ENCODE measurements at regions not wholly inside any gene's neighbourhood (a gene's known extent, or its start where the extent isn't known, plus 50 kb on each side); places are given as distances from the start of the nearest gene placed in this dataset.

DNA sequence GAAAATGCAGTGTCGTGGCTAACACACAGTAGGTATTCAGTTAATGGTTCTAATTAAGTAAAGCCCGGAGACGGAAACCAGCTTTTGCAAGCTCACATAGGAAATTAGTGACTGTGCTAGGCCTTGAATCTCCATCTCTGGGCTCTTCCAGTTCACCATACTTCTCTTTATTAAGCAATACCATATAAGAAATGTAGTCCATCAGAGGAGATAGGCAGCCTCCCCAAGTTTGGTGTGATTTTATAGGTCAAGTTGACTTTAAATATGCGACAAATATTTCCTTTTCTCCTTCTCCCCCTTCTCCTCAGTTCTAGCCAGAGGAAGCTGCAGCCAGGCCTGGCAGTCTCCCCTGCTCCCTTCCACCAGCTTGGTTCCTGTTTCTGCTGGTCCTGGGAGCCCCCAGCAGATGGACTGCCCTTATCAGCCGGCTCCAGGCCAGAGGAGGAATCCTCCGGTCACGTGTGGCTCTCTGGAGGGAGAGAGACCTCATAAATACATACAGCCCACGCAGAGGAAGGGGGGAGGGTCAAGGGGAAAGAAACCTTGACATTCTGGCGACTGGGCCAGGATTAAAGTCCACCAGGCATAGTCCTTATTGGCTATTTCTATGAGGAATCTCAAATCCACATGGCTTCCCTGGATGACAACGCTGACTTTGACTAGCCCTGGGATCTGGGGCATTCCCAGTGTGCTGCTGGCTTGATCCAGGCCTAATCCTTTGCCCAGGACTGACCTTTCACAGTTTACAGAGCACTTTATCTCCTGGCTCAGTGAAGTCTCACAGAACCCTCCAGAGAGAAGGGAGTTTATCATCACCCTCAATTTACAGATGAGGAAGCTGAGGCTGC lies 115.1 kb upstream of the JUN start (continued):
- TF ChIP-seq, protein P1, sequence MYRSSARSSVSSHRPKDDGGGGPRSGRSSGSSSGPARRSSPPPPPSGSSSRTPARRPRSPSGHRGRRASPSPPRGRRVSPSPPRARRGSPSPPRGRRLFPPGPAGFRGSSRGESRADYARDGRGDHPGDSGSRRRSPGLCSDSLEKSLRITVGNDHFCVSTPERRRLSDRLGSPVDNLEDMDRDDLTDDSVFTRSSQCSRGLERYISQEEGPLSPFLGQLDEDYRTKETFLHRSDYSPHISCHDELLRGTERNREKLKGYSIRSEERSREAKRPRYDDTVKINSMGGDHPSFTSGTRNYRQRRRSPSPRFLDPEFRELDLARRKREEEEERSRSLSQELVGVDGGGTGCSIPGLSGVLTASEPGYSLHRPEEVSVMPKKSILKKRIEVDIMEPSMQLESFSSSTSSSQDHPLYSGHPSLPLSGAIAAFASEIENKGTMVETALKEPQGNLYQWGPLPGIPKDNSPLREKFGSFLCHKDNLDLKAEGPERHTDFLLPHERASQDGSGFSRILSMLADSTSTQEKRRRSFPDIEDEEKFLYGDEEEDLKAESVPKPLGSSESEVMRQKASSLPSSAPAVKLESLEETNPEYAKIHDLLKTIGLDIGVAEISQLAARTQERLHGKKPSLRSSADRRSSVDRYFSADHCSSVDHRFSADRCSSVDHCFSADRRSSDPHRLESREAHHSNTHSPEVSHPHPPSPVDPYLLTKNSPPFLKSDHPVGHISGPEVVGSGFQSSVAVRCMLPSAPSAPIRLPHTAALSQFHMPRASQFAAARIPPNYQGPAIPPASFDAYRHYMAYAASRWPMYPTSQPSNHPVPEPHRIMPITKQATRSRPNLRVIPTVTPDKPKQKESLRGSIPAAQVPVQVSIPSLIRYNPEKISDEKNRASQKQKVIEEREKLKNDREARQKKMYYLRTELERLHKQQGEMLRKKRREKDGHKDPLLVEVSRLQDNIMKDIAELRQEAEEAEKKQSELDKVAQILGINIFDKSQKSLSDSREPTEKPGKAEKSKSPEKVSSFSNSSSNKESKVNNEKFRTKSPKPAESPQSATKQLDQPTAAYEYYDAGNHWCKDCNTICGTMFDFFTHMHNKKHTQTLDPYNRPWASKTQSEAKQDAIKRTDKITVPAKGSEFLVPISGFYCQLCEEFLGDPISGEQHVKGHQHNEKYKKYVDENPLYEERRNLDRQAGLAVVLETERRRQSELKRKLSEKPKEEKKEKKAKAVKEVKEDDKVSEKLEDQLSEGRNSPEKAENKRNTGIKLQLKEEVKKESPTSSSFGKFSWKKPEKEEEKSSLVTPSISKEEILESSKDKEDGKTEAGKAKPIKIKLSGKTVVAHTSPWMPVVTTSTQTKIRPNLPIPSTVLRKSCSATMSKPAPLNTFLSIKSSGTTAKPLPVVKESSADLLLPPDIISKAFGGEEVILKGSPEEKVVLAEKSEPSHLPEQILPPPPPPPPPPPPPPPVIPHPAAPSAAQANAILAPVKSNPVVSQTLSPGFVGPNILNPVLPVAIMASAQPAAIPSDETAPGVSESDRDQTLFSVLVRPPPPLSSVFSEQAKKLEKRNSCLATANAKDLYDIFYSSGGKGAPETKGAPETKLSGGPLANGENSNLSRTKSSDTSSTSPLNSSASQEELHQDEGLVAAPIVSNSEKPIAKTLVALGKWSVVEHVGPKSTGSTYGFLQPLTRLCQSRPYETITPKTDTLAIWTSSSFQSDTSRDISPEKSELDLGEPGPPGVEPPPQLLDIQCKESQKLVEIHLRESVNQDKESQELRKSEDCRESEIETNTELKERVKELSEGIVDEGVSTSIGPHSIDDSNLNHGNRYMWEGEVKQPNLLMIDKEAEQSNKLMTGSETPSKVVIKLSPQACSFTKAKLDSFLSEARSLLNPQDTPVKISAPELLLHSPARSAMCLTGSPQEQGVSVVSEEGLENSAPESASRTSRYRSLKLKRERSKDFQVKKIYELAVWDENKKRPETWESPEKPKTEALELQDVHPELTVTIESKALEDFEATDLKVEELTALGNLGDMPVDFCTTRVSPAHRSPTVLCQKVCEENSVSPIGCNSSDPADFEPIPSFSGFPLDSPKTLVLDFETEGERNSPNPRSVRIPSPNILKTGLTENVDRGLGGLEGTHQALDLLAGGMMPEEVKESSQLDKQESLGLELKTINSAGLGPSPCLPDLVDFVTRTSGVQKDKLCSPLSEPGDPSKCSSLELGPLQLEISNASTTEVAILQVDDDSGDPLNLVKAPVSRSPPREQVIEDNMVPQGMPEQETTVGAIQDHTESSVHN (IDR thresholded peaks at IDR 0.05; ENCODE audit: borderline replicate concordance in 1 of 2, low read depth in 1 of 2), result peak in 1 of 2 experiments; percentile 90; a peak in 2 of 4 replicates
- no peak for TF ChIP-seq KLF13 (tag; IDR thresholded peaks at IDR 0.05; ENCODE audit: borderline replicate concordance, low read depth)
- TF ChIP-seq HEY1 (CRISPR knock-in tag; IDR thresholded peaks at IDR 0.05; ENCODE audit: borderline replicate concordance), result no peak; the same call in none of the 2 replicates
- TF ChIP-seq ATF7 (IDR thresholded peaks at IDR 0.05), result peak; percentile 90
- peak; percentile 96 for TF ChIP-seq SMARCC2 (IDR thresholded peaks at IDR 0.05; ENCODE audit: low read depth)
- no peak for TF ChIP-seq FOXP1 (CRISPR knock-in tag; IDR thresholded peaks at IDR 0.05)
- no peak for TF ChIP-seq POLR3A (IDR thresholded peaks at IDR 0.05; ENCODE audit: borderline replicate concordance, extremely low read depth, insufficient read depth, insufficient read length)
- TF ChIP-seq TEAD1 (CRISPR knock-in tag; IDR thresholded peaks at IDR 0.05), result peak; percentile 96 to 99
- peak; percentile 92 for TF ChIP-seq BCOR (IDR thresholded peaks at IDR 0.05)
- 0 out of 2 replicates have a peak, but pooled peaks have one; percentile 32 for TF ChIP-seq CCAR2 (IDR thresholded peaks at IDR 0.05; ENCODE audit: low read depth, low read length)
- TF ChIP-seq, protein P2, sequence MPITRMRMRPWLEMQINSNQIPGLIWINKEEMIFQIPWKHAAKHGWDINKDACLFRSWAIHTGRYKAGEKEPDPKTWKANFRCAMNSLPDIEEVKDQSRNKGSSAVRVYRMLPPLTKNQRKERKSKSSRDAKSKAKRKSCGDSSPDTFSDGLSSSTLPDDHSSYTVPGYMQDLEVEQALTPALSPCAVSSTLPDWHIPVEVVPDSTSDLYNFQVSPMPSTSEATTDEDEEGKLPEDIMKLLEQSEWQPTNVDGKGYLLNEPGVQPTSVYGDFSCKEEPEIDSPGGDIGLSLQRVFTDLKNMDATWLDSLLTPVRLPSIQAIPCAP (CRISPR knock-in tag; IDR thresholded peaks at IDR 0.05; ENCODE audit: borderline replicate concordance), result no peak
- no peak for TF ChIP-seq HNRNPL (IDR thresholded peaks at IDR 0.05; ENCODE audit: low read depth, low read length)
